WTC11 (cell line): ENCODE measurements at regions not wholly inside any gene's neighbourhood (a gene's known extent, or its start where the extent isn't known, plus 50 kb on each side); places are given as distances from the start of the nearest gene placed in this dataset.
A peak's percentile ranks its signal among the peaks of the same experiment; 100 is the strongest.

ENCODE experiments used
- ATAC-seq: fragments of 200-7000 bp; cut with Tn5 transposase; 2 replicates; pipeline ENCODE4 v1.10.0; 2021; ENCODE audit warnings: mild to moderate bottlenecking, moderate library complexity
- CTCF ChIA-PET: fragments of 300-600 bp; sonication (Branson Sonifier 250); formaldehyde crosslinking; loops from one replicate; lab custom pipeline; 2021; ENCODE audit warnings: antibody characterized with exemption; lab: Charles Lee
- POLR2A ChIA-PET: fragments of 350-600 bp; sonication (Branson Sonifier 250); formaldehyde crosslinking; loops from one replicate; lab custom pipeline; 2021; ENCODE audit warnings: antibody characterized with exemption; lab: Charles Lee
- DNase-seq: peaks from one replicate; pipeline ENCODE4 v3.0.0; 2021; ENCODE audit warnings: low spot score
- H3K27ac Mint-ChIP-seq: 2 replicates; pipeline ENCODE4 v1.8.0; 2021; ENCODE audit warnings: mixed read lengths
- H3K27me3 Mint-ChIP-seq: 2 replicates; pipeline ENCODE4 v1.8.0; 2021; ENCODE audit warnings: low read depth, mild to moderate bottlenecking, moderate library complexity, mixed read lengths
- H3K36me3 Mint-ChIP-seq: 2 replicates; pipeline ENCODE4 v1.8.0; 2021; ENCODE audit warnings: mixed read lengths
- H3K4me1 Mint-ChIP-seq: 2 replicates; pipeline ENCODE4 v1.8.0; 2022; ENCODE audit warnings: mixed read lengths
- H3K4me3 Mint-ChIP-seq: 2 replicates; pipeline ENCODE4 v1.8.0; 2021; ENCODE audit warnings: mild to moderate bottlenecking, moderate library complexity, mixed read lengths
- H3K9me3 Mint-ChIP-seq: 2 replicates; pipeline ENCODE4 v1.8.0; 2021; ENCODE audit warnings: mixed read lengths
- ATF6 ChIP-seq: sonication (generic); formaldehyde crosslinking; IDR thresholded peaks from 2 replicates; pipeline ENCODE4 v1.8.1; 2023; ENCODE audit warnings: mild to moderate bottlenecking, missing genetic modification reagents
- CREB1 ChIP-seq: sonication (generic); formaldehyde crosslinking; IDR thresholded peaks from 2 replicates; pipeline ENCODE4 v1.8.0; 2023; ENCODE audit warnings: mild to moderate bottlenecking, missing genetic modification reagents
- CREM ChIP-seq: sonication (generic); formaldehyde crosslinking; IDR thresholded peaks from 2 replicates; pipeline ENCODE4 v1.8.1; 2022; ENCODE audit warnings: mild to moderate bottlenecking, missing genetic modification reagents, moderate library complexity
- ELF4 ChIP-seq: sonication (generic); formaldehyde crosslinking; IDR thresholded peaks from 2 replicates; pipeline ENCODE4 v1.8.1; 2022; ENCODE audit warnings: low read depth, mild to moderate bottlenecking, moderate library complexity, missing genetic modification reagents
- FOXK1 ChIP-seq: sonication (generic); formaldehyde crosslinking; IDR thresholded peaks from 2 replicates; pipeline ENCODE4 v1.8.0; 2022; ENCODE audit warnings: mild to moderate bottlenecking, moderate library complexity, missing genetic modification reagents
- HMGA2 ChIP-seq: fragments of 250-450 bp; sonication (Bioruptor Pico); IDR thresholded peaks from 2 replicates; pipeline ENCODE4 v1.4.0; 2021; ENCODE audit warnings: mild to moderate bottlenecking, moderate library complexity
- JAZF1 ChIP-seq: fragments of 250-450 bp; sonication (Bioruptor Pico); IDR thresholded peaks from 2 replicates; pipeline ENCODE4 v1.9.0; 2021; ENCODE audit warnings: moderate library complexity, mild to moderate bottlenecking, inconsistent platforms
- JUN ChIP-seq: sonication (generic); formaldehyde crosslinking; IDR thresholded peaks from 2 replicates; pipeline ENCODE4 v1.8.0; 2023; ENCODE audit warnings: mild to moderate bottlenecking, missing genetic modification reagents
- KAT7 ChIP-seq: sonication (generic); formaldehyde crosslinking; IDR thresholded peaks from 2 replicates; pipeline ENCODE4 v1.8.1; 2023; ENCODE audit warnings: missing genetic modification reagents, mild to moderate bottlenecking, borderline replicate concordance
- MXD4 ChIP-seq: fragments of 250-450 bp; sonication (Bioruptor Pico); IDR thresholded peaks from 2 replicates; pipeline ENCODE4 v1.8.0; 2021; ENCODE audit warnings: mild to moderate bottlenecking, moderate library complexity, borderline replicate concordance
- NFE2L1 ChIP-seq: sonication (generic); formaldehyde crosslinking; IDR thresholded peaks from 2 replicates; pipeline ENCODE4 v1.8.1; 2023; ENCODE audit warnings: missing genetic modification reagents
- NFYB ChIP-seq: sonication (generic); formaldehyde crosslinking; conservative IDR thresholded peaks from 2 replicates; pipeline ENCODE4 v1.8.0; 2022; ENCODE audit warnings: low read depth, missing genetic modification reagents
- NR2C2 ChIP-seq: sonication (generic); formaldehyde crosslinking; IDR thresholded peaks from 2 replicates; pipeline ENCODE4 v1.8.0; 2022; ENCODE audit warnings: mild to moderate bottlenecking, missing genetic modification reagents
- NR3C1 ChIP-seq: sonication (generic); formaldehyde crosslinking; conservative IDR thresholded peaks from 2 replicates; pipeline ENCODE4 v1.8.1; 2023; ENCODE audit warnings: low read depth, mild to moderate bottlenecking, missing genetic modification reagents
- RORB ChIP-seq: fragments of 250-450 bp; sonication (Bioruptor Pico); IDR thresholded peaks from 2 replicates; pipeline ENCODE4 v1.9.0; 2021; ENCODE audit warnings: mild to moderate bottlenecking
- SMAD3 ChIP-seq: sonication (generic); formaldehyde crosslinking; IDR thresholded peaks from 2 replicates; pipeline ENCODE4 v1.8.0; 2022; ENCODE audit warnings: missing genetic modification reagents, mild to moderate bottlenecking, borderline replicate concordance
- TEAD1 ChIP-seq: sonication (generic); formaldehyde crosslinking; IDR thresholded peaks from 2 replicates; pipeline ENCODE4 v1.8.0; 2022; ENCODE audit warnings: mild to moderate bottlenecking, missing genetic modification reagents
- ZBTB21 ChIP-seq: sonication (generic); formaldehyde crosslinking; IDR thresholded peaks from 2 replicates; pipeline ENCODE4 v1.8.1; 2023; ENCODE audit warnings: mild to moderate bottlenecking, missing genetic modification reagents, borderline replicate concordance
- ZNF263 ChIP-seq: sonication (generic); formaldehyde crosslinking; IDR thresholded peaks from 2 replicates; pipeline ENCODE4 v1.8.1; 2022; ENCODE audit warnings: low read depth, mild to moderate bottlenecking, moderate library complexity, missing genetic modification reagents
- ZNF416 ChIP-seq: fragments of 250-450 bp; sonication (Bioruptor Pico); IDR thresholded peaks from 2 replicates; pipeline ENCODE4 v1.9.0; 2021; ENCODE audit warnings: mild to moderate bottlenecking, inconsistent platforms
- TF ChIP-seq, protein P1 (sequence below): sonication (generic); formaldehyde crosslinking; IDR thresholded peaks from 2 replicates; pipeline ENCODE4 v1.8.1; 2023; ENCODE audit warnings: mild to moderate bottlenecking, missing genetic modification reagents, moderate library complexity
- TF ChIP-seq, protein P2 (sequence below): sonication (generic); formaldehyde crosslinking; conservative IDR thresholded peaks from 2 replicates; pipeline ENCODE4 v1.8.1; 2023; ENCODE audit warnings: mild to moderate bottlenecking, low read depth, missing genetic modification reagents, moderate library complexity
- TF ChIP-seq, protein P3 (sequence below): sonication (generic); formaldehyde crosslinking; IDR thresholded peaks from 2 replicates; pipeline ENCODE4 v1.8.1; 2022; ENCODE audit warnings: mild to moderate bottlenecking, missing genetic modification reagents, moderate library complexity, borderline replicate concordance
- TF ChIP-seq, protein P4 (sequence below): sonication (generic); formaldehyde crosslinking; IDR thresholded peaks from 2 replicates; pipeline ENCODE4 v1.8.0; 2022; ENCODE audit warnings: mild to moderate bottlenecking, missing genetic modification reagents
- TF ChIP-seq, protein P5 (sequence below): fragments of 250-450 bp; sonication (Bioruptor Pico); IDR thresholded peaks from 2 replicates; pipeline ENCODE4 v1.8.0; 2021; ENCODE audit warnings: mild to moderate bottlenecking

- Mint-ChIP-seq H3K4me1 (no peaks in the 10 kb centered on the region), H3K27me3 (no peaks in the 10 kb centered on the region), H3K36me3 (no peaks in the 10 kb centered on the region), H3K4me3 (no peak overlapping the region), H3K9me3 (no peaks in the 10 kb centered on the region), H3K27ac (no peak overlapping the region)
- ChIA-PET POLR2A (no interaction called here), CTCF (no interaction called here)
- no peak for DNase-seq
- ATAC-seq, result no peak
- no peak for TF ChIP-seq RORB (CRISPR knock-in tag)
- TF ChIP-seq, protein P1, sequence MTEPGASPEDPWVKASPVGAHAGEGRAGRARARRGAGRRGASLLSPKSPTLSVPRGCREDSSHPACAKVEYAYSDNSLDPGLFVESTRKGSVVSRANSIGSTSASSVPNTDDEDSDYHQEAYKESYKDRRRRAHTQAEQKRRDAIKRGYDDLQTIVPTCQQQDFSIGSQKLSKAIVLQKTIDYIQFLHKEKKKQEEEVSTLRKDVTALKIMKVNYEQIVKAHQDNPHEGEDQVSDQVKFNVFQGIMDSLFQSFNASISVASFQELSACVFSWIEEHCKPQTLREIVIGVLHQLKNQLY, result no peak
- TF ChIP-seq ZNF263 (CRISPR knock-in tag), result no peak
- no peak for TF ChIP-seq NFE2L1 (CRISPR knock-in tag)
- TF ChIP-seq ZNF416 (CRISPR knock-in tag), result no peak
Measured at GRCh38 chr5:93891491-93892480, 150.4 kb upstream of the POU5F2 start.

DNA sequence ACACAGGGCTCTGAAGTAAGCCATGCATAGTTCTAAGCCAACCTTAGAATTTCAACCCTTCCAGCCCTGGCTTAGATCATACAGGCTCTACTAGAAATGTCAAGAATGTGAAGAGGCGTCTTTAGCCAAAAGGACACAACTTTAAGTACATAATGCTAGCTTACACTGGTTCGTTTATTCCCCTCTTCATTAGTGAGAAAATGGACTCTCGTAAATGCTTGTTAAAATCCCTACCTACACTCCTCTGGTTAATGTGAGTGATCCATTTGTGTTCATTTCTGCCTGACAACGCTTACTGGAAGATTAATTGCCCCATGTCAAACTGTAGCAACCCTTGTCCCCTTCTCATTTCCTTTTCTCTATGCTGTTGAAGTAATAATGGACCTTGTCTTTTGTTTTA is 149.3 kb upstream of the POU5F2 start:
- no peaks in the 10 kb centered on the region for H3K4me1 Mint-ChIP-seq
- no peaks in the 10 kb centered on the region for H3K27me3 Mint-ChIP-seq
- TF ChIP-seq, protein P2, sequence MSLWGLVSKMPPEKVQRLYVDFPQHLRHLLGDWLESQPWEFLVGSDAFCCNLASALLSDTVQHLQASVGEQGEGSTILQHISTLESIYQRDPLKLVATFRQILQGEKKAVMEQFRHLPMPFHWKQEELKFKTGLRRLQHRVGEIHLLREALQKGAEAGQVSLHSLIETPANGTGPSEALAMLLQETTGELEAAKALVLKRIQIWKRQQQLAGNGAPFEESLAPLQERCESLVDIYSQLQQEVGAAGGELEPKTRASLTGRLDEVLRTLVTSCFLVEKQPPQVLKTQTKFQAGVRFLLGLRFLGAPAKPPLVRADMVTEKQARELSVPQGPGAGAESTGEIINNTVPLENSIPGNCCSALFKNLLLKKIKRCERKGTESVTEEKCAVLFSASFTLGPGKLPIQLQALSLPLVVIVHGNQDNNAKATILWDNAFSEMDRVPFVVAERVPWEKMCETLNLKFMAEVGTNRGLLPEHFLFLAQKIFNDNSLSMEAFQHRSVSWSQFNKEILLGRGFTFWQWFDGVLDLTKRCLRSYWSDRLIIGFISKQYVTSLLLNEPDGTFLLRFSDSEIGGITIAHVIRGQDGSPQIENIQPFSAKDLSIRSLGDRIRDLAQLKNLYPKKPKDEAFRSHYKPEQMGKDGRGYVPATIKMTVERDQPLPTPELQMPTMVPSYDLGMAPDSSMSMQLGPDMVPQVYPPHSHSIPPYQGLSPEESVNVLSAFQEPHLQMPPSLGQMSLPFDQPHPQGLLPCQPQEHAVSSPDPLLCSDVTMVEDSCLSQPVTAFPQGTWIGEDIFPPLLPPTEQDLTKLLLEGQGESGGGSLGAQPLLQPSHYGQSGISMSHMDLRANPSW (CRISPR knock-in tag), result no peak
- no peak for TF ChIP-seq CREM
- no peak for TF ChIP-seq ELF4 (CRISPR knock-in tag)
- no peak for TF ChIP-seq FOXK1 (CRISPR knock-in tag)
- TF ChIP-seq ATF6 (CRISPR knock-in tag), result no peak
- no peak for TF ChIP-seq ZNF263 (CRISPR knock-in tag)
- TF ChIP-seq HMGA2 (CRISPR knock-in tag), result no peak
- TF ChIP-seq NR3C1 (CRISPR knock-in tag), result no peak
- ATAC-seq (peak; percentile 58), DNase-seq (no peak)
- ChIA-PET POLR2A (no interaction called here), CTCF (no interaction called here)
- H3K36me3 Mint-ChIP-seq, result no peaks in the 10 kb centered on the region
- no peaks in the 10 kb centered on the region for H3K9me3 Mint-ChIP-seq
- H3K4me3 Mint-ChIP-seq, result no peak overlapping the region
- H3K27ac Mint-ChIP-seq, result no peak overlapping the region

- Mint-ChIP-seq H3K4me1 (peaks cover 4% of the 10 kb centered on the region), H3K27ac (no peak overlapping the region), H3K4me3 (no peak overlapping the region), H3K27me3 (no peaks in the 10 kb centered on the region), H3K36me3 (no peaks in the 10 kb centered on the region), H3K9me3 (no peaks in the 10 kb centered on the region)
- ChIA-PET CTCF (no interaction called here), POLR2A (no interaction called here)
- ATAC-seq, result no peak
- no peak for DNase-seq
- TF ChIP-seq NFYB (CRISPR knock-in tag) (no peak), ZBTB21 (CRISPR knock-in tag) (no peak), SMAD3 (CRISPR knock-in tag) (no peak), JUN (CRISPR knock-in tag) (no peak), NR2C2 (CRISPR knock-in tag) (no peak), RORB (CRISPR knock-in tag) (no peak), CREB1 (CRISPR knock-in tag) (no peak), TEAD1 (CRISPR knock-in tag) (no peak), MXD4 (CRISPR knock-in tag) (no peak), JAZF1 (CRISPR knock-in tag) (no peak), KAT7 (CRISPR knock-in tag) (no peak)
- TF ChIP-seq, protein P3, sequence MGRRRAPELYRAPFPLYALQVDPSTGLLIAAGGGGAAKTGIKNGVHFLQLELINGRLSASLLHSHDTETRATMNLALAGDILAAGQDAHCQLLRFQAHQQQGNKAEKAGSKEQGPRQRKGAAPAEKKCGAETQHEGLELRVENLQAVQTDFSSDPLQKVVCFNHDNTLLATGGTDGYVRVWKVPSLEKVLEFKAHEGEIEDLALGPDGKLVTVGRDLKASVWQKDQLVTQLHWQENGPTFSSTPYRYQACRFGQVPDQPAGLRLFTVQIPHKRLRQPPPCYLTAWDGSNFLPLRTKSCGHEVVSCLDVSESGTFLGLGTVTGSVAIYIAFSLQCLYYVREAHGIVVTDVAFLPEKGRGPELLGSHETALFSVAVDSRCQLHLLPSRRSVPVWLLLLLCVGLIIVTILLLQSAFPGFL (CRISPR knock-in tag), result no peak
- TF ChIP-seq, protein P4, sequence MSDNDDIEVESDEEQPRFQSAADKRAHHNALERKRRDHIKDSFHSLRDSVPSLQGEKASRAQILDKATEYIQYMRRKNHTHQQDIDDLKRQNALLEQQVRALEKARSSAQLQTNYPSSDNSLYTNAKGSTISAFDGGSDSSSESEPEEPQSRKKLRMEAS, result no peak
- TF ChIP-seq, protein P5, sequence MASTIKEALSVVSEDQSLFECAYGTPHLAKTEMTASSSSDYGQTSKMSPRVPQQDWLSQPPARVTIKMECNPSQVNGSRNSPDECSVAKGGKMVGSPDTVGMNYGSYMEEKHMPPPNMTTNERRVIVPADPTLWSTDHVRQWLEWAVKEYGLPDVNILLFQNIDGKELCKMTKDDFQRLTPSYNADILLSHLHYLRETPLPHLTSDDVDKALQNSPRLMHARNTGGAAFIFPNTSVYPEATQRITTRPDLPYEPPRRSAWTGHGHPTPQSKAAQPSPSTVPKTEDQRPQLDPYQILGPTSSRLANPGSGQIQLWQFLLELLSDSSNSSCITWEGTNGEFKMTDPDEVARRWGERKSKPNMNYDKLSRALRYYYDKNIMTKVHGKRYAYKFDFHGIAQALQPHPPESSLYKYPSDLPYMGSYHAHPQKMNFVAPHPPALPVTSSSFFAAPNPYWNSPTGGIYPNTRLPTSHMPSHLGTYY (CRISPR knock-in tag), result no peak
Measured at GRCh38 chr5:93887678-93888077, 146.3 kb upstream of the POU5F2 start.
